HCT116 (cell line): ENCODE measurements at regions not wholly inside any gene's neighbourhood (a gene's known extent, or its start where the extent isn't known, plus 50 kb on each side); places are given as distances from the start of the nearest gene placed in this dataset.

Experiments used
- CTCF ChIP-seq, 3 experiments: fragments of 200-600 bp in 1 of 3; sonication (generic) in 1 of 3; IDR thresholded peaks in 2 of 3; conservative IDR thresholded peaks in 1 of 3; 2 replicates each; pipeline ENCODE4 v1.5.1; 2012 to 2017; ENCODE audit warnings: low read depth in 2 of 3, low read length in 2 of 3, antibody characterized with exemption in 1 of 3, borderline replicate concordance in 1 of 3, control low read depth in 1 of 3, mild to moderate bottlenecking in 1 of 3, mixed read lengths in 1 of 3, mixed run types in 1 of 3, moderate library complexity in 1 of 3; ENCODE audit not compliant: insufficient read depth in 1 of 3
- EZH2phosphoT487 ChIP-seq: fragments of 200-600 bp; IDR thresholded peaks from 2 replicates; pipeline ENCODE4 v1.6.1; 2018; ENCODE audit warnings: antibody characterized with exemption, borderline replicate concordance

GRCh38 chr7:131882321-131882720 is 325.9 kb upstream of the PODXL start:
- TF ChIP-seq CTCF (IDR thresholded peaks at IDR 0.05 in 2 of 3, conservative IDR thresholded peaks at IDR 0.05 in 1 of 3; ENCODE audit: borderline replicate concordance in 1 of 3, insufficient read depth in 1 of 3, low read depth in 2 of 3, low read length in 2 of 3) (no peak), EZH2phosphoT487 (no peak)
